ENCODE measurements at regions not wholly inside any gene's neighbourhood (a gene's known extent, or its start where the extent isn't known, plus 50 kb on each side); places are given as distances from the start of the nearest gene placed in this dataset.

DNA sequence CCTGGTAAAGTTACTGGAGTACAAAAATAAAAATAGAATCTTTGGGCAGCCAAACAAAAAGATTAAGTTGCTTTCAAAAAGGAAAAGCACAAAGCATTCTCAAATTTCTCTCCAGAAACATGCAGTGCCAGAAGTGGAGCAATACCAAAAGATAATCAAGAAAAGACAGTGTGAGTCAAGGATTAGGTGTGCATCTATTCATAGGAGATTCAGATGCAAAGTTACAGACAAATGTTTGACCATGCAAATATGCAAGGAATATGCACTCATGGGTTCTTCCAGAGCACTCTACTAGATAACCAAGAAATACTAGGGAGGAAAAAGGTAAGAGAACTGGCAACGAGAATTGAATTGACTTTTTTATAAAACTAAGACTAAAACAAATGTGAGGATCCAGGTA, 51.8 kb upstream of the CDH20 start:
- in situ Hi-C loops (cut with HindIII; ENCODE audit: low sequenced_read_pairs): no loop called here
- TF ChIP-seq, protein P1, sequence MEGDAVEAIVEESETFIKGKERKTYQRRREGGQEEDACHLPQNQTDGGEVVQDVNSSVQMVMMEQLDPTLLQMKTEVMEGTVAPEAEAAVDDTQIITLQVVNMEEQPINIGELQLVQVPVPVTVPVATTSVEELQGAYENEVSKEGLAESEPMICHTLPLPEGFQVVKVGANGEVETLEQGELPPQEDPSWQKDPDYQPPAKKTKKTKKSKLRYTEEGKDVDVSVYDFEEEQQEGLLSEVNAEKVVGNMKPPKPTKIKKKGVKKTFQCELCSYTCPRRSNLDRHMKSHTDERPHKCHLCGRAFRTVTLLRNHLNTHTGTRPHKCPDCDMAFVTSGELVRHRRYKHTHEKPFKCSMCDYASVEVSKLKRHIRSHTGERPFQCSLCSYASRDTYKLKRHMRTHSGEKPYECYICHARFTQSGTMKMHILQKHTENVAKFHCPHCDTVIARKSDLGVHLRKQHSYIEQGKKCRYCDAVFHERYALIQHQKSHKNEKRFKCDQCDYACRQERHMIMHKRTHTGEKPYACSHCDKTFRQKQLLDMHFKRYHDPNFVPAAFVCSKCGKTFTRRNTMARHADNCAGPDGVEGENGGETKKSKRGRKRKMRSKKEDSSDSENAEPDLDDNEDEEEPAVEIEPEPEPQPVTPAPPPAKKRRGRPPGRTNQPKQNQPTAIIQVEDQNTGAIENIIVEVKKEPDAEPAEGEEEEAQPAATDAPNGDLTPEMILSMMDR (IDR thresholded peaks at IDR 0.05; ENCODE audit: low read depth, low read length, missing control alignments): no peak
- H3K4me3 ChIP-seq (ENCODE audit: low read depth, low read length): no peak overlapping the region
- no peak for DNase-seq (ENCODE audit: low read depth)

DNA sequence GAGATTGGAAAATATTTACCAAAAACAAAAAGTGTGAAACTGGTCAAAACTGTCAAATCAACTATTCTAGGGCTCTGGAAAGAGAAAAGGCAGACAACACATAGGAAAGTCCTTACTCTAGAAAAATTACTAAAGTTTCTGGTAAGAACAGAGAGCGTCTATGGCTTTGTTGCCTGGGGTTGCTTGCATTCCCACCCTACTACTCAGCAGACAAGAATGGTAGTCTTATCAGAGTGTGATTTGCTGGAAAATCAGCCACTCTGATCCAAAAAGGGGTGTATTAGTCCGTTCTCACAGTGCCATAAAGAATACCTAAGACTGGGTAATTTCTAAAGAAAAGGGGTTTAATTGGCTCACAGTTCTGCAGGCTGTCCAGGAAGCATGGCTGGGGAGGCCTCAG, 50.3 kb upstream of the CDH20 start:
- no peak overlapping the region for H3K4me3 ChIP-seq (ENCODE audit: low read depth, low read length)
- in situ Hi-C loops (cut with HindIII; ENCODE audit: low sequenced_read_pairs): no loop called here
- TF ChIP-seq, protein P1 (IDR thresholded peaks at IDR 0.05; ENCODE audit: low read depth, low read length, missing control alignments): no peak
- no peak for DNase-seq (ENCODE audit: low read depth)

Data from astrocyte of the cerebellum (primary cell).